Immature natural killer cell (primary cell): ENCODE measurements at regions not wholly inside any gene's neighbourhood (a gene's known extent, or its start where the extent isn't known, plus 50 kb on each side); places are given as distances from the start of the nearest gene placed in this dataset.

Experiments used
- DNase-seq, 3 donors: peaks; one replicate each; pipeline ENCODE4 v3.0.0; 2022; ENCODE audit warnings: mixed read lengths in 1 of 3
- H3K27ac Mint-ChIP-seq, 6 donors: one replicate each; pipeline ENCODE4 v1.8.0; 2020; ENCODE audit warnings: mixed read lengths in 6 of 6, mild to moderate bottlenecking in 5 of 6, inconsistent platforms in 4 of 6, moderate library complexity in 3 of 6
- H3K27me3 Mint-ChIP-seq, 3 donors: one replicate each; pipeline ENCODE4 v1.8.0; 2020 to 2021; ENCODE audit warnings: low read depth in 3 of 3, mild to moderate bottlenecking in 3 of 3, mixed read lengths in 3 of 3, moderate library complexity in 3 of 3, inconsistent platforms in 1 of 3
- H3K36me3 Mint-ChIP-seq, 3 donors: one replicate each; pipeline ENCODE4 v1.8.0; 2020; ENCODE audit warnings: mixed read lengths in 3 of 3, inconsistent platforms in 2 of 3, mild to moderate bottlenecking in 2 of 3
- H3K4me1 Mint-ChIP-seq, 2 donors: one replicate each; pipeline ENCODE4 v1.8.0; 2020; ENCODE audit warnings: inconsistent platforms in 2 of 2, mild to moderate bottlenecking in 2 of 2, mixed read lengths in 2 of 2, moderate library complexity in 1 of 2
- H3K4me3 Mint-ChIP-seq, 5 donors: one replicate each; pipeline ENCODE4 v1.8.0; 2020; ENCODE audit warnings: mild to moderate bottlenecking in 5 of 5, mixed read lengths in 5 of 5, inconsistent platforms in 3 of 5, moderate library complexity in 3 of 5
- H3K9me3 Mint-ChIP-seq, 6 donors: one replicate each; pipeline ENCODE4 v1.8.0; 2020; ENCODE audit warnings: mild to moderate bottlenecking in 6 of 6, mixed read lengths in 6 of 6, inconsistent platforms in 4 of 6, moderate library complexity in 3 of 6

GRCh38 chr2:21411741-21412140 lies 288.0 kb downstream of the TDRD15 start:
- Mint-ChIP-seq H3K4me1 (no peaks in the 10 kb centered on the region), H3K9me3 (peaks cover 0 to 20% (median 7%) of the 10 kb centered on the region in 6 donors), H3K27ac (no peak overlapping the region), H3K36me3 (no peaks in the 10 kb centered on the region), H3K4me3 (no peak overlapping the region), H3K27me3 (peaks cover 0 to 3% (median 0%) of the 10 kb centered on the region in 3 donors)
- no peak for DNase-seq

- H3K27me3 Mint-ChIP-seq = no peaks in the 10 kb centered on the region
- no peaks in the 10 kb centered on the region for H3K36me3 Mint-ChIP-seq
- no peak overlapping the region for H3K27ac Mint-ChIP-seq
- H3K9me3 Mint-ChIP-seq = peaks cover 0 to 20% (median 7%) of the 10 kb centered on the region in 6 donors
- no peak for DNase-seq
- H3K4me3 Mint-ChIP-seq = no peak overlapping the region
- H3K4me1 Mint-ChIP-seq = no peaks in the 10 kb centered on the region
Measured at GRCh38 chr2:21412944-21413443, 289.2 kb downstream of the TDRD15 start.

GRCh38 chr2:21415234-21415633 lies 291.5 kb downstream of the TDRD15 start:
- Mint-ChIP-seq H3K36me3 (no peaks in the 10 kb centered on the region), H3K4me3 (no peak overlapping the region), H3K27ac (no peak overlapping the region), H3K9me3 (peaks cover 0 to 25% (median 8%) of the 10 kb centered on the region in 6 donors), H3K4me1 (no peaks in the 10 kb centered on the region), H3K27me3 (no peaks in the 10 kb centered on the region)
- no peak for DNase-seq

GRCh38 chr2:21416226-21416625 lies 292.5 kb downstream of the TDRD15 start:
- H3K27ac Mint-ChIP-seq = no peak overlapping the region
- no peaks in the 10 kb centered on the region for H3K4me1 Mint-ChIP-seq
- no peaks in the 10 kb centered on the region for H3K36me3 Mint-ChIP-seq
- no peak overlapping the region for H3K4me3 Mint-ChIP-seq
- DNase-seq = no peak
- H3K27me3 Mint-ChIP-seq = no peaks in the 10 kb centered on the region
- peaks cover 0 to 21% (median 8%) of the 10 kb centered on the region in 6 donors for H3K9me3 Mint-ChIP-seq

GRCh38 chr2:21418456-21418855 lies 294.7 kb downstream of the TDRD15 start:
- Mint-ChIP-seq H3K27me3 (no peaks in the 10 kb centered on the region), H3K4me3 (no peak overlapping the region), H3K4me1 (no peaks in the 10 kb centered on the region), H3K36me3 (no peaks in the 10 kb centered on the region), H3K9me3 (peaks cover 3 to 23% (median 6%) of the 10 kb centered on the region in 6 donors), H3K27ac (no peak overlapping the region)
- no peak for DNase-seq

GRCh38 chr2:21420553-21421335 lies 297.0 kb downstream of the TDRD15 start:
- Mint-ChIP-seq H3K27ac (no peak overlapping the region), H3K4me1 (no peaks in the 10 kb centered on the region), H3K4me3 (no peak overlapping the region), H3K36me3 (no peaks in the 10 kb centered on the region), H3K9me3 (peaks cover 3 to 24% (median 6%) of the 10 kb centered on the region in 6 donors), H3K27me3 (peaks cover 0 to 2% (median 0%) of the 10 kb centered on the region in 3 donors)
- no peak for DNase-seq

GRCh38 chr2:21422050-21422449 lies 298.3 kb downstream of the TDRD15 start:
- H3K4me3 Mint-ChIP-seq = no peak overlapping the region
- H3K36me3 Mint-ChIP-seq = no peaks in the 10 kb centered on the region
- no peak for DNase-seq
- peaks cover 0 to 2% (median 0%) of the 10 kb centered on the region in 3 donors for H3K27me3 Mint-ChIP-seq
- no peak overlapping the region for H3K27ac Mint-ChIP-seq
- H3K4me1 Mint-ChIP-seq = peaks cover 0 to under 1% of the 10 kb centered on the region in 2 donors
- peaks cover 1 to 21% (median 4%) of the 10 kb centered on the region in 6 donors for H3K9me3 Mint-ChIP-seq

GRCh38 chr2:21422724-21423522 lies 299.2 kb downstream of the TDRD15 start:
- Mint-ChIP-seq H3K4me3 (no peak overlapping the region), H3K4me1 (peaks cover 6 to 8% of the 10 kb centered on the region in 2 donors), H3K27ac (no peak overlapping the region)

GRCh38 chr2:21423854-21424253 lies 300.1 kb downstream of the TDRD15 start:
- Mint-ChIP-seq H3K4me1 (peaks cover 6 to 10% of the 10 kb centered on the region in 2 donors), H3K36me3 (no peaks in the 10 kb centered on the region), H3K4me3 (no peak overlapping the region), H3K27me3 (peaks cover 0 to 4% (median 0%) of the 10 kb centered on the region in 3 donors), H3K27ac (no peak overlapping the region), H3K9me3 (peaks cover 1 to 22% (median 6%) of the 10 kb centered on the region in 6 donors)
- no peak for DNase-seq

More at GRCh38 chr2:21422724-21423522, 299.2 kb downstream of the TDRD15 start:
- no peaks in the 10 kb centered on the region for H3K36me3 Mint-ChIP-seq
- peaks cover 0 to 4% (median 0%) of the 10 kb centered on the region in 3 donors for H3K27me3 Mint-ChIP-seq
- no peak for DNase-seq
- H3K9me3 Mint-ChIP-seq = peaks cover 1 to 27% (median 6%) of the 10 kb centered on the region in 6 donors

- Mint-ChIP-seq H3K9me3 (peaks cover 1 to 22% (median 6%) of the 10 kb centered on the region in 6 donors), H3K4me1 (peaks cover 6 to 10% of the 10 kb centered on the region in 2 donors), H3K4me3 (no peak overlapping the region), H3K27ac (no peak overlapping the region), H3K27me3 (peaks cover 0 to 4% (median 0%) of the 10 kb centered on the region in 3 donors), H3K36me3 (no peaks in the 10 kb centered on the region)
- DNase-seq = no peak
Measured at GRCh38 chr2:21424375-21424774, 300.6 kb downstream of the TDRD15 start.

- H3K4me1 Mint-ChIP-seq = peaks cover 6 to 10% of the 10 kb centered on the region in 2 donors
- H3K36me3 Mint-ChIP-seq = peaks cover 0 to 4% (median 3%) of the 10 kb centered on the region in 3 donors
- DNase-seq = no peak
- peak overlapping the region in 3 of 5 donors; percentile 0 to 34 (median 7) for H3K4me3 Mint-ChIP-seq
- H3K27me3 Mint-ChIP-seq = peaks cover 0 to 4% (median 0%) of the 10 kb centered on the region in 3 donors
- H3K27ac Mint-ChIP-seq = peak overlapping the region in 2 of 6 donors; percentile 8 to 27
- peaks cover 4 to 36% (median 8%) of the 10 kb centered on the region in 6 donors for H3K9me3 Mint-ChIP-seq
Measured at GRCh38 chr2:21427606-21428005, 303.8 kb downstream of the TDRD15 start.

GRCh38 chr2:21428754-21429153 lies 305.0 kb downstream of the TDRD15 start:
- Mint-ChIP-seq H3K4me3 (no peak overlapping the region), H3K27me3 (peaks cover 0 to 5% (median 0%) of the 10 kb centered on the region in 3 donors), H3K36me3 (peaks cover 0 to 4% (median 3%) of the 10 kb centered on the region in 3 donors), H3K9me3 (peaks cover 4 to 28% (median 8%) of the 10 kb centered on the region in 6 donors), H3K27ac (no peak overlapping the region), H3K4me1 (peaks cover 6 to 10% of the 10 kb centered on the region in 2 donors)
- DNase-seq = no peak

GRCh38 chr2:21429747-21430146 lies 306.0 kb downstream of the TDRD15 start:
- H3K4me1 Mint-ChIP-seq = peaks cover 6 to 10% of the 10 kb centered on the region in 2 donors
- H3K27ac Mint-ChIP-seq = no peak overlapping the region
- H3K9me3 Mint-ChIP-seq = peaks cover 6 to 21% (median 8%) of the 10 kb centered on the region in 6 donors
- no peak for DNase-seq
- peaks cover 0 to 3% (median 3%) of the 10 kb centered on the region in 3 donors for H3K27me3 Mint-ChIP-seq
- H3K4me3 Mint-ChIP-seq = no peak overlapping the region
- peaks cover 0 to 7% (median 3%) of the 10 kb centered on the region in 3 donors for H3K36me3 Mint-ChIP-seq
